ENCODE measurements at regions not wholly inside any gene's neighbourhood (a gene's known extent, or its start where the extent isn't known, plus 50 kb on each side); places are given as distances from the start of the nearest gene placed in this dataset.

- peaks cover 14% of the 10 kb centered on the region for H3K9me3 Mint-ChIP-seq (ENCODE audit: unreplicated experiment)
- ChIA-PET CTCF (no interaction called here), POLR2A (no interaction called here)
- H3K4me1 Mint-ChIP-seq (ENCODE audit: low read depth, unreplicated experiment) = no peaks in the 10 kb centered on the region
- no peaks in the 10 kb centered on the region for H3K36me3 Mint-ChIP-seq (ENCODE audit: insufficient read depth, unreplicated experiment)
- peaks cover 14% of the 10 kb centered on the region for H3K9me3 ChIP-seq
- H3K27ac Mint-ChIP-seq (ENCODE audit: unreplicated experiment) = no peak overlapping the region
- DNase-seq = no peak
- BruUV-seq (replicated peaks) = no TSS peak
- H3K27me3 Mint-ChIP-seq (ENCODE audit: insufficient read depth, unreplicated experiment) = peaks cover 3% of the 10 kb centered on the region
- H3K27me3 ChIP-seq (replicated peaks; ENCODE audit: control insufficient read depth, insufficient read depth, low read length) = no peaks in the 10 kb centered on the region
- H3K4me1 ChIP-seq = no peaks in the 10 kb centered on the region
- no peak for TF ChIP-seq CTCF (IDR thresholded peaks at IDR 0.05; ENCODE audit: insufficient read depth in 1 of 2, low read depth in 1 of 2, low read length in 1 of 2, severe bottlenecking in 1 of 2, unreplicated experiment in 1 of 2)
- H3K36me3 ChIP-seq (ENCODE audit: control insufficient read depth, insufficient read depth, low read length) = no peaks in the 10 kb centered on the region
- no peak overlapping the region for H3K4me3 Mint-ChIP-seq (ENCODE audit: unreplicated experiment)
- H3K4me3 ChIP-seq (ENCODE audit: low read depth, low read length) = no peak overlapping the region
- intact Hi-C loops (cut with micrococcal nuclease; ENCODE audit: unreplicated experiment) = no loop called here
Observed at GRCh38 chr3:25257026-25257425, 171.0 kb upstream of the RARB start.

DNA sequence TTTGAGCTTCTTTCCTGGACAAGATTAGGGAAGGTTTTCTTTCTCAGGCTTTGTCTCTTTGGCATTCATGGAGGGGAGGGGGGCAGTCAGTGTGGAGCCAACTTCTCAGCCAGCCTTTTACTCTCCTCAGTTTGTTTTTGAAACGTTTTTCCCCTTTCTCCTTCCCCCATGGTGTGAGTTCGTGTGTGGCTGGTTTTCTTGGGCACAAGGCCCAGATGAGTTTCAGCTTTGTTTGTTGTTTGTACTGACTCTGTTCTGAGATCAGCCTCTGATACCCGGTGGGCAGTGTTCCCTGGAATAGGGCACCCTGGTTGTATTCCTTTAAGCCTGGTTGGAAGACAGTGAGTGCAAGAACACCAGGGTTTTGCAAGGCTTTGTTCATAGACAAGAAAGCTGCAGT is 168.2 kb upstream of the RARB start:
- CTCF ChIA-PET = no interaction called here
- Mint-ChIP-seq H3K4me1 (ENCODE audit: low read depth, unreplicated experiment) (no peaks in the 10 kb centered on the region), H3K36me3 (ENCODE audit: insufficient read depth, unreplicated experiment) (no peaks in the 10 kb centered on the region), H3K4me3 (ENCODE audit: unreplicated experiment) (no peak overlapping the region), H3K27me3 (ENCODE audit: insufficient read depth, unreplicated experiment) (peaks cover 3% of the 10 kb centered on the region), H3K27ac (ENCODE audit: unreplicated experiment) (no peak overlapping the region), H3K9me3 (ENCODE audit: unreplicated experiment) (no peaks in the 10 kb centered on the region)
- Histone ChIP-seq H3K27me3 (replicated peaks; ENCODE audit: control insufficient read depth, insufficient read depth, low read length) (no peaks in the 10 kb centered on the region), H3K4me3 (ENCODE audit: low read depth, low read length) (no peak overlapping the region), H3K9me3 (no peaks in the 10 kb centered on the region), H3K36me3 (ENCODE audit: control insufficient read depth, insufficient read depth, low read length) (no peaks in the 10 kb centered on the region), H3K4me1 (no peaks in the 10 kb centered on the region)
- DNase-seq = no peak
- no peak for TF ChIP-seq CTCF (IDR thresholded peaks at IDR 0.05; ENCODE audit: insufficient read depth in 1 of 2, low read depth in 1 of 2, low read length in 1 of 2, severe bottlenecking in 1 of 2, unreplicated experiment in 1 of 2)
- BruUV-seq (replicated peaks) = no TSS peak
- POLR2A ChIA-PET = no interaction called here
- intact Hi-C loops (cut with micrococcal nuclease; ENCODE audit: unreplicated experiment) = no loop called here

- CTCF ChIA-PET = no interaction called here
- DNase-seq = no peak
- H3K4me1 ChIP-seq = no peaks in the 10 kb centered on the region
- BruUV-seq (replicated peaks) = no TSS peak
- no peak overlapping the region for H3K27ac Mint-ChIP-seq (ENCODE audit: unreplicated experiment)
- H3K4me3 Mint-ChIP-seq (ENCODE audit: unreplicated experiment) = no peak overlapping the region
- H3K27me3 ChIP-seq (replicated peaks; ENCODE audit: control insufficient read depth, insufficient read depth, low read length) = no peaks in the 10 kb centered on the region
- H3K9me3 Mint-ChIP-seq (ENCODE audit: unreplicated experiment) = no peaks in the 10 kb centered on the region
- intact Hi-C loops (cut with micrococcal nuclease; ENCODE audit: unreplicated experiment) = no loop called here
- peaks cover 3% of the 10 kb centered on the region for H3K27me3 Mint-ChIP-seq (ENCODE audit: insufficient read depth, unreplicated experiment)
- no peak overlapping the region for H3K4me3 ChIP-seq (ENCODE audit: low read depth, low read length)
- no peaks in the 10 kb centered on the region for H3K4me1 Mint-ChIP-seq (ENCODE audit: low read depth, unreplicated experiment)
- no peaks in the 10 kb centered on the region for H3K36me3 ChIP-seq (ENCODE audit: control insufficient read depth, insufficient read depth, low read length)
- no peaks in the 10 kb centered on the region for H3K36me3 Mint-ChIP-seq (ENCODE audit: insufficient read depth, unreplicated experiment)
- TF ChIP-seq CTCF (IDR thresholded peaks at IDR 0.05; ENCODE audit: insufficient read depth in 1 of 2, low read depth in 1 of 2, low read length in 1 of 2, severe bottlenecking in 1 of 2, unreplicated experiment in 1 of 2) = no peak
- H3K9me3 ChIP-seq = no peaks in the 10 kb centered on the region
- POLR2A ChIA-PET = no interaction called here
Observed at GRCh38 chr3:25262322-25262721, 165.7 kb upstream of the RARB start.

All from Caco-2 (cell line).